Spleen (tissue), 11 donors: ENCODE measurements at regions not wholly inside any gene's neighbourhood (a gene's known extent, or its start where the extent isn't known, plus 50 kb on each side); places are given as distances from the start of the nearest gene placed in this dataset.

Source experiments
- DNase-seq: peaks from one replicate; pipeline ENCODE4 v3.0.0-alpha.2; 2020
- H3K27ac ChIP-seq, 8 donors: fragments of 200-600 bp; sonication (generic) in 7 of 8; 1 replicate in 4 of 8; 2 replicates in 4 of 8; pipeline versions ENCODE4 v1.5.0 to v1.8.0; 2016 to 2021; ENCODE audit warnings: inconsistent platforms in 4 of 8, mild to moderate bottlenecking in 4 of 8, moderate library complexity in 1 of 8
- H3K27me3 ChIP-seq, 7 donors: fragments of 200-600 bp; sonication (generic) in 6 of 7; replicated peaks in 1 of 7; 1 replicate in 4 of 7; 2 replicates in 3 of 7; pipeline versions ENCODE4 v1.5.0 to v1.8.0; 2016 to 2021; ENCODE audit warnings: inconsistent platforms in 3 of 7, mild to moderate bottlenecking in 1 of 7
- H3K36me3 ChIP-seq, 6 donors: fragments of 200-600 bp; sonication (generic) in 5 of 6; 1 replicate in 4 of 6; 2 replicates in 2 of 6; pipeline versions ENCODE4 v1.5.0 to v1.8.0; 2016 to 2021; ENCODE audit warnings: inconsistent platforms in 2 of 6
- H3K4me1 ChIP-seq, 6 donors: fragments of 200-600 bp; sonication (generic) in 5 of 6; 1 replicate in 3 of 6; 2 replicates in 3 of 6; pipeline versions ENCODE4 v1.5.0 to v1.8.0; 2016 to 2021; ENCODE audit warnings: inconsistent platforms in 3 of 6
- H3K4me3 ChIP-seq, 8 donors: fragments of 200-600 bp; sonication (generic) in 7 of 8; 1 replicate in 4 of 8; 2 replicates in 4 of 8; pipeline versions ENCODE4 v1.5.0 to v1.8.0; 2016 to 2021; ENCODE audit warnings: inconsistent platforms in 4 of 8, mild to moderate bottlenecking in 4 of 8, moderate library complexity in 2 of 8
- H3K9me3 ChIP-seq, 8 donors: fragments of 200-600 bp; sonication (generic) in 7 of 8; 1 replicate in 4 of 8; 2 replicates in 4 of 8; pipeline versions ENCODE4 v1.5.0 to v1.8.0; 2016 to 2021; ENCODE audit warnings: inconsistent platforms in 4 of 8
- CTCF ChIP-seq, 11 experiments: fragments of 200-600 bp in 7 of 11; fragments of 450-650 bp in 4 of 11; sonication (generic) in 4 of 11; IDR thresholded peaks in 8 of 11; conservative IDR thresholded peaks in 3 of 11; 1 replicate in 7 of 11; 2 replicates in 4 of 11; pipeline versions ENCODE4 v1.4.0 to v1.8.0; 2016 to 2021; ENCODE audit warnings: antibody characterized with exemption in 11 of 11, inconsistent platforms in 4 of 11, mild to moderate bottlenecking in 1 of 11
- POLR2A ChIP-seq, 3 donors: fragments of 450-650 bp; IDR thresholded peaks; one replicate each; pipeline ENCODE4 v1.5.1; 2017; ENCODE audit warnings: antibody characterized with exemption in 3 of 3, mild to moderate bottlenecking in 1 of 3
- POLR2AphosphoS5 ChIP-seq, 3 donors: sonication (generic); formaldehyde crosslinking; IDR thresholded peaks; one replicate each; pipeline ENCODE4 v1.5.1; 2017; ENCODE audit warnings: antibody characterized with exemption in 3 of 3
- WGBS, 5 donors: extraction: QIAGEN DNeasy Blood & Tissue Kit in 3 of 5; methylation state at CpG; one replicate each; pipeline versions ENCODE4 v1.1.5 to v1.1.7; 2013 to 2018; 5-methylcytosine and 5-hydroxymethylcytosine counted together
- intact Hi-C: fragments of 100-400 bp; cut with DNase I; formaldehyde crosslinking; loops from one replicate; pipeline ENCODE4 v1.15.0; 2023; ENCODE audit warnings: low total_unique reads
- donor health status: healthy with polysubstance abuse.
- donor health status: DM: no; HTN: no; CAD: no; lungs with moderate emphysema.
- donor health status: DM: no; HTN: no; CAD: no.
- donor health status: Bipolar disorder and iron deficiency.
- donor health status: healthy.
- donor health status: DM: no; HTN: no; CAD: no.
- donor health status: DM: yes; HTN: yes; CAD: no.

GRCh38 chr12:77202457-77203060 is 137.2 kb upstream of the E2F7 start:
- WGBS, 5 donors = 80 to 92% (median 85%) methylated on average over 2 of the region's 2 CpGs
- intact Hi-C loops = no loop called here
- no peak for TF ChIP-seq POLR2A (IDR thresholded peaks at IDR 0.05)
- no peak for TF ChIP-seq POLR2AphosphoS5 (IDR thresholded peaks at IDR 0.05)
- no peak for TF ChIP-seq CTCF (IDR thresholded peaks at IDR 0.05 in 8 of 11, conservative IDR thresholded peaks at IDR 0.05 in 3 of 11)
- Histone ChIP-seq H3K36me3 (no peaks in the 10 kb centered on the region), H3K27me3 (no peaks in the 10 kb centered on the region), H3K27ac (no peak overlapping the region), H3K4me3 (no peak overlapping the region), H3K9me3 (peaks cover 0 to 12% (median 0%) of the 10 kb centered on the region in 8 donors), H3K4me1 (no peaks in the 10 kb centered on the region)
- no peak for DNase-seq

GRCh38 chr12:77189901-77190416 is 124.6 kb upstream of the E2F7 start:
- Histone ChIP-seq H3K27me3 (no peaks in the 10 kb centered on the region), H3K27ac (no peak overlapping the region), H3K4me1 (no peaks in the 10 kb centered on the region), H3K36me3 (no peaks in the 10 kb centered on the region), H3K4me3 (no peak overlapping the region), H3K9me3 (no peaks in the 10 kb centered on the region)
- TF ChIP-seq CTCF (IDR thresholded peaks at IDR 0.05 in 8 of 11, conservative IDR thresholded peaks at IDR 0.05 in 3 of 11) (no peak), POLR2A (IDR thresholded peaks at IDR 0.05) (no peak), POLR2AphosphoS5 (IDR thresholded peaks at IDR 0.05) (no peak)
- intact Hi-C loops = no loop called here
- DNase-seq = no peak
- WGBS, 5 donors = 83 to 94% (median 90%) methylated on average over 3 of the region's 3 CpGs

GRCh38 chr12:77189458-77189857 is 124.1 kb upstream of the E2F7 start:
- Histone ChIP-seq H3K27me3 (no peaks in the 10 kb centered on the region), H3K4me1 (no peaks in the 10 kb centered on the region), H3K36me3 (no peaks in the 10 kb centered on the region), H3K27ac (no peak overlapping the region), H3K9me3 (no peaks in the 10 kb centered on the region), H3K4me3 (no peak overlapping the region)
- WGBS, 5 donors = 60 to 72% (median 65%) methylated on average over 5 of the region's 5 CpGs
- TF ChIP-seq CTCF (IDR thresholded peaks at IDR 0.05 in 8 of 11, conservative IDR thresholded peaks at IDR 0.05 in 3 of 11) (no peak), POLR2AphosphoS5 (IDR thresholded peaks at IDR 0.05) (no peak), POLR2A (IDR thresholded peaks at IDR 0.05) (no peak)
- intact Hi-C loops = no loop called here
- no peak for DNase-seq

GRCh38 chr12:77179515-77179914 is 114.1 kb upstream of the E2F7 start:
- TF ChIP-seq POLR2A (IDR thresholded peaks at IDR 0.05) (no peak), CTCF (IDR thresholded peaks at IDR 0.05 in 8 of 11, conservative IDR thresholded peaks at IDR 0.05 in 3 of 11) (no peak), POLR2AphosphoS5 (IDR thresholded peaks at IDR 0.05) (no peak)
- 94 to 100% (median 96%) methylated on average over 1 of the region's 1 CpG for WGBS, 5 donors
- H3K9me3 ChIP-seq = peaks cover 0 to 12% (median 0%) of the 10 kb centered on the region in 8 donors
- no peaks in the 10 kb centered on the region for H3K36me3 ChIP-seq
- H3K27ac ChIP-seq = no peak overlapping the region
- H3K4me3 ChIP-seq = no peak overlapping the region
- intact Hi-C loops = no loop called here
- H3K4me1 ChIP-seq = no peaks in the 10 kb centered on the region
- H3K27me3 ChIP-seq = no peaks in the 10 kb centered on the region
- DNase-seq = no peak
